ENCODE measurements at regions not wholly inside any gene's neighbourhood (a gene's known extent, or its start where the extent isn't known, plus 50 kb on each side); places are given as distances from the start of the nearest gene placed in this dataset.

DNA sequence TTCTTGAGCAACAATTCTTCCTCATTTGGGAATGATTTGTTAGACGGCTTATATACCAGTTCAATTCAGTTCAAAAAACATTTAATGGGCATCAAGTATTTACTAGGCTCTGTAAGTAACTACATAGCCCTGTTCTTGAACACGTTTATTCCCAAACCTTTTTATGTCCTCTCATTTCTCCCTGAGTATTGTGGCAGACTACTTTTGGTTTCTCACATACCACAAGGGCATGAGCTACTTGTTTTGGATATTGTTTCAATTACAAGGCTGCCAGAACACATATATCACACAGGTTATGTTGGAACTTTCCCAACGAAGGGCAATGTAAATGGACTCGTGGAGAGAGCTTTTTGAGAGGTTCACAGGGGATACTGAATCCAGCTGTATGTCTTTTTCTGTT lies 363.8 kb upstream of the NAALADL2 start (continued):
- TF ChIP-seq POLR2A (IDR thresholded peaks at IDR 0.05; ENCODE audit: control extremely low read depth in 1 of 2, low read depth in 2 of 2, low read length in 2 of 2) (no peak), KDM1A (IDR thresholded peaks at IDR 0.05; ENCODE audit: borderline replicate concordance, low read length) (no peak), GTF2F1 (IDR thresholded peaks at IDR 0.05; ENCODE audit: borderline replicate concordance, low read depth, low read length) (no peak), CHD1 (IDR thresholded peaks at IDR 0.05; ENCODE audit: low read depth, low read length) (no peak)
